ENCODE measurements at regions not wholly inside any gene's neighbourhood (a gene's known extent, or its start where the extent isn't known, plus 50 kb on each side); places are given as distances from the start of the nearest gene placed in this dataset.
"Not testable (repeated sequence)": the region's sequence is repeated elsewhere in the genome, so short reads cannot be mapped to it uniquely, and the experiment has no call there.

- DNase-seq (ENCODE audit: extremely low read depth in 1 of 11, low read depth in 9 of 11, low spot score in 4 of 11) = no peak
These were observed 96.3 kb upstream of the P2RY1 start for GRCh38 chr3:152738656-152739055.

- DNase-seq (ENCODE audit: extremely low read depth in 1 of 11, low read depth in 9 of 11, low spot score in 4 of 11) = no peak
These were observed 92.3 kb upstream of the P2RY1 start for GRCh38 chr3:152742368-152743347.

GRCh38 chr3:152745646-152746045 is 89.3 kb upstream of the P2RY1 start:
- DNase-seq (ENCODE audit: extremely low read depth in 1 of 11, low read depth in 9 of 11, low spot score in 4 of 11) = no peak

- DNase-seq (ENCODE audit: extremely low read depth in 1 of 11, low read depth in 9 of 11, low spot score in 4 of 11) = no peak
These were observed 80.6 kb upstream of the P2RY1 start for GRCh38 chr3:152754303-152754702.

GRCh38 chr3:152756807-152757206 is 78.1 kb upstream of the P2RY1 start:
- DNase-seq (ENCODE audit: extremely low read depth in 1 of 11, low read depth in 9 of 11, low spot score in 4 of 11) = no peak

GRCh38 chr3:152760024-152760563 is 74.8 kb upstream of the P2RY1 start:
- DNase-seq (ENCODE audit: extremely low read depth in 1 of 11, low read depth in 9 of 11, low spot score in 4 of 11) = no peak

- no peak for DNase-seq (ENCODE audit: extremely low read depth in 1 of 11, low read depth in 9 of 11, low spot score in 4 of 11)
These were observed 74.3 kb upstream of the P2RY1 start for GRCh38 chr3:152760591-152760990.

- no peak for DNase-seq (ENCODE audit: extremely low read depth in 1 of 11, low read depth in 9 of 11, low spot score in 4 of 11)
These were observed 66.5 kb upstream of the P2RY1 start for GRCh38 chr3:152768478-152768877.

- DNase-seq (ENCODE audit: extremely low read depth in 1 of 11, low read depth in 9 of 11, low spot score in 4 of 11) = no peak
These were observed 65.4 kb upstream of the P2RY1 start for GRCh38 chr3:152769523-152769922.

GRCh38 chr3:152770296-152770695 is 64.6 kb upstream of the P2RY1 start:
- no peak for DNase-seq (ENCODE audit: extremely low read depth in 1 of 11, low read depth in 9 of 11, low spot score in 4 of 11)

GRCh38 chr3:152771120-152771519 is 63.8 kb upstream of the P2RY1 start:
- DNase-seq (ENCODE audit: extremely low read depth in 1 of 11, low read depth in 9 of 11, low spot score in 4 of 11) = no peak

GRCh38 chr3:152772674-152773225 is 62.2 kb upstream of the P2RY1 start:
- DNase-seq (ENCODE audit: extremely low read depth in 1 of 11, low read depth in 9 of 11, low spot score in 4 of 11) = no peak

GRCh38 chr3:152773633-152774032 is 61.3 kb upstream of the P2RY1 start:
- no peak for DNase-seq (ENCODE audit: extremely low read depth in 1 of 11, low read depth in 9 of 11, low spot score in 4 of 11)

- not testable (repeated sequence) for DNase-seq (ENCODE audit: extremely low read depth in 1 of 11, low read depth in 9 of 11, low spot score in 4 of 11)
These were observed 60.7 kb upstream of the P2RY1 start for GRCh38 chr3:152774230-152774629.

- peak in 2 of 11 donors; percentile 35 to 43 for DNase-seq (ENCODE audit: extremely low read depth in 1 of 11, low read depth in 9 of 11, low spot score in 4 of 11)
These were observed 56.9 kb upstream of the P2RY1 start for GRCh38 chr3:152778022-152778421.

GRCh38 chr3:152779653-152780052 is 55.3 kb upstream of the P2RY1 start:
- peak in 5 of 11 donors; percentile 18 to 48 (median 32) for DNase-seq (ENCODE audit: extremely low read depth in 1 of 11, low read depth in 9 of 11, low spot score in 4 of 11)

GRCh38 chr3:152780553-152780952 is 54.4 kb upstream of the P2RY1 start:
- DNase-seq (ENCODE audit: extremely low read depth in 1 of 11, low read depth in 9 of 11, low spot score in 4 of 11) = no peak

- no peak for DNase-seq (ENCODE audit: extremely low read depth in 1 of 11, low read depth in 9 of 11, low spot score in 4 of 11)
These were observed 49.9 kb upstream of the P2RY1 start for GRCh38 chr3:152785051-152785450.

All from renal cortex interstitium (tissue), 11 donors.